ENCODE measurements at regions not wholly inside any gene's neighbourhood (a gene's known extent, or its start where the extent isn't known, plus 50 kb on each side); places are given as distances from the start of the nearest gene placed in this dataset.

DNA sequence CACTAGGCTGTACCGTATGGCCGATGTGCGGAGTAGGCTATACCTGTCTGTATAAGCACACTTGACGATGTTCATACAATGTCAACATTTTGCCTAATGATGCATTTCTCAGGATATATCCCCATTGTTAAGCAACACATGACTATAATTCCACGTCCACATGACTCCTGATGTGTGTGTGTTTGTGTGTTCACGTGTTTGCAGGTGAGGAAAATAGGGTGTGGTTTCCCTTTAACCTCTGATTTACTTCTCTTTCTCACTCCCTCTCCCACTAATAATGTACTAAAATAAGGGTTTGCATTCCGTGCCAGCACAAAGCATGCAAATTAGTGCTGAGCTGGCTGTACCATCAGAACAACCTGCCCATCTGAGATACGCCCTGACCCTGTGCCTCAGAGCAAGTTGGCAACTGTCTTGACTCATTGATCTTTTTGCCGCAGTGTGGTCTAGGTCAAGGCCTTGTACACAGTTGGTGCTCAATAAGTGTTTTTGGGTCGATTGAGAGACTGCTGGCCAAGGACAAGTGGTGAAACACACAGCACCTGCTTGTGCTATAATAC lies 64.6 kb upstream of the DOCK1 start:
- no CpG with 5 or more reads among the region's 10 CpGs for WGBS, 2 donors (ENCODE audit: extremely low coverage in 2 of 2, insufficient read length in 2 of 2, insufficient replicate concordance in 1 of 2)
- Histone ChIP-seq H3K18ac (ENCODE audit: low read length) (no peak overlapping the region), H3K23ac (ENCODE audit: low read depth, low read length, poor library complexity) (no peak overlapping the region), H2AFZ (ENCODE audit: low read length) (no peak overlapping the region), H3K9ac (ENCODE audit: low read depth, low read length, poor library complexity) (no peak overlapping the region), H3K9me3 (replicated peaks in 1 of 2; ENCODE audit: control insufficient read depth in 2 of 2, insufficient read depth in 1 of 2, low read depth in 1 of 2, low read length in 2 of 2) (no peaks in the 10 kb centered on the region), H3K79me1 (ENCODE audit: low read depth, low read length) (no peaks in the 10 kb centered on the region), H3K4me3 (ENCODE audit: low read length in 2 of 2) (no peak overlapping the region), H4K91ac (ENCODE audit: low read depth, low read length, poor library complexity) (no peak overlapping the region), H2AK5ac (ENCODE audit: low read depth, low read length) (no peak overlapping the region), H3K4me2 (ENCODE audit: insufficient read depth, low read length, poor library complexity, severe bottlenecking) (no peak overlapping the region), H3K14ac (ENCODE audit: low read length) (no peak overlapping the region), H3K27ac (replicated peaks; ENCODE audit: low read length) (no peak overlapping the region), H2BK12ac (ENCODE audit: low read length) (no peak overlapping the region), H2BK5ac (ENCODE audit: low read length) (no peak overlapping the region), H4K8ac (ENCODE audit: low read depth, low read length) (no peak overlapping the region), H3K4ac (ENCODE audit: low read length) (no peak overlapping the region), H3K36me3 (replicated peaks in 1 of 2; ENCODE audit: control insufficient read depth in 2 of 2, insufficient read depth in 2 of 2, low read length in 2 of 2) (no peaks in the 10 kb centered on the region), H3K27me3 (ENCODE audit: control insufficient read depth in 3 of 3, insufficient read depth in 3 of 3, low read depth in 1 of 3, low read length in 3 of 3) (peaks cover 0 to 5% (median 0%) of the 10 kb centered on the region in 3 experiments), H2BK120ac (ENCODE audit: low read depth, low read length) (no peak overlapping the region), H2BK15ac (ENCODE audit: low read length) (no peak overlapping the region), H3K4me1 (ENCODE audit: control insufficient read depth in 2 of 2, insufficient read depth in 1 of 2, low read depth in 1 of 2, low read length in 2 of 2) (no peaks in the 10 kb centered on the region)
- no peak for DNase-seq (ENCODE audit: low spot score)

DNA sequence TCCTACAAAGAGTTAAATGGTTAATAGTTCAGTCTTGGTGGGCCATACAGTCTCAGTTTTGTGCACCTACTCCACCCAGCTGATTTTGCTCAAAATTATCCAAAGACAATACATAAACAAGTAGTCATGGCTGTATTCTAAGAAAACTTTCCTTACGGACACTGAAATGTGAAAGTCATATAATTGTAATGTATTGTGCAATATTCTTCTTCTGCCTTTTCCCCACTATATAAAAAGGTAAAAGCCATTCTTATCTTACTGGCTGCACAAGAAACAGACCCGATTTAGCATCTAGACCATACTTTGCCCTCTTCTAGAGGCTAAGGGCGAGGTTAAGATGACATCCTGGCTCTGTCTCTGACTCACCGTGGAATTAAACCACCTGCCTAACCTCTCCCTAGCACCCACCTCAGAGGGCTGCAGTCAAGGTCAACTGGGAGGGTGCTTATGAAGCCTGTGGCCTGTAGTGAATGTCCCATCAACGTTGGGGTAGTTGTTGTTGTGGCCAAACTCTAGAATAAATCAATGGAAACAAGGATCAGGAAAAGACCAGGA lies 63.8 kb upstream of the DOCK1 start:
- H2BK5ac ChIP-seq (ENCODE audit: low read length): no peak overlapping the region
- no peaks in the 10 kb centered on the region for H3K36me3 ChIP-seq (replicated peaks in 1 of 2; ENCODE audit: control insufficient read depth in 2 of 2, insufficient read depth in 2 of 2, low read length in 2 of 2)
- H3K79me1 ChIP-seq (ENCODE audit: low read depth, low read length): no peaks in the 10 kb centered on the region
- H3K9ac ChIP-seq (ENCODE audit: low read depth, low read length, poor library complexity): no peak overlapping the region
- DNase-seq (ENCODE audit: low spot score): no peak
- no peak overlapping the region for H2BK12ac ChIP-seq (ENCODE audit: low read length)
- H2AFZ ChIP-seq (ENCODE audit: low read length): no peak overlapping the region
- H2AK5ac ChIP-seq (ENCODE audit: low read depth, low read length): no peak overlapping the region
- no peak overlapping the region for H3K4ac ChIP-seq (ENCODE audit: low read length)
- H2BK15ac ChIP-seq (ENCODE audit: low read length): no peak overlapping the region
- no CpG with 5 or more reads among the region's 5 CpGs for WGBS, 2 donors (ENCODE audit: extremely low coverage in 2 of 2, insufficient read length in 2 of 2, insufficient replicate concordance in 1 of 2)
- peaks cover 0 to 5% (median 0%) of the 10 kb centered on the region in 3 experiments for H3K27me3 ChIP-seq (ENCODE audit: control insufficient read depth in 3 of 3, insufficient read depth in 3 of 3, low read depth in 1 of 3, low read length in 3 of 3)
- H4K91ac ChIP-seq (ENCODE audit: low read depth, low read length, poor library complexity): no peak overlapping the region
- no peak overlapping the region for H3K4me3 ChIP-seq (ENCODE audit: low read length in 2 of 2)
- H3K18ac ChIP-seq (ENCODE audit: low read length): no peak overlapping the region
- no peak overlapping the region for H3K27ac ChIP-seq (replicated peaks; ENCODE audit: low read length)
- no peak overlapping the region for H2BK120ac ChIP-seq (ENCODE audit: low read depth, low read length)
- no peak overlapping the region for H3K23ac ChIP-seq (ENCODE audit: low read depth, low read length, poor library complexity)
- no peak overlapping the region for H3K14ac ChIP-seq (ENCODE audit: low read length)
- H3K9me3 ChIP-seq (replicated peaks in 1 of 2; ENCODE audit: control insufficient read depth in 2 of 2, insufficient read depth in 1 of 2, low read depth in 1 of 2, low read length in 2 of 2): no peaks in the 10 kb centered on the region
- no peak overlapping the region for H3K4me2 ChIP-seq (ENCODE audit: insufficient read depth, low read length, poor library complexity, severe bottlenecking)
- no peaks in the 10 kb centered on the region for H3K4me1 ChIP-seq (ENCODE audit: control insufficient read depth in 2 of 2, insufficient read depth in 1 of 2, low read depth in 1 of 2, low read length in 2 of 2)
- no peak overlapping the region for H4K8ac ChIP-seq (ENCODE audit: low read depth, low read length)

DNA sequence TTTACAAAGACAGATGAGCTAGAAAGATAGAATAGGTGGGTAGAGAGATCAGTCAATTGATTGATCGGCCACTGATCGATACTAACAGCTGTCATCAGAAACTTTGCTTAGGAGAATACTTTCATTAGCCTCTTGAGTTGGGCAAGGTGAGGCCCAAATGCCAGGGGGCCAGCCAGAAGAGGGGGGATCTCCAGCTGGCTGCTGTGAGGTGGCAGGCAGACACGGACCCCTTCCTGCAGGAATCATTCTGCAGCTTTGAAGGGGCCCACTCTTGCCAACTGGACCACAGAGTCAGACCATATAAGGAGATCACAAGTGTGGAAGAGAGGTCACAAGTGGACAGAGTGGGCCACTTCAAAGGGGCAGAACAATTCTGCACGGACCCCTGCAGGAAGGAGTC lies 62.9 kb upstream of the DOCK1 start:
- H2AFZ ChIP-seq (ENCODE audit: low read length): peak overlapping the region; percentile 86
- no peak overlapping the region for H2BK120ac ChIP-seq (ENCODE audit: low read depth, low read length)
- H3K4me1 ChIP-seq (ENCODE audit: control insufficient read depth in 2 of 2, insufficient read depth in 1 of 2, low read depth in 1 of 2, low read length in 2 of 2): no peaks in the 10 kb centered on the region
- WGBS, 2 donors (ENCODE audit: extremely low coverage in 2 of 2, insufficient read length in 2 of 2, insufficient replicate concordance in 1 of 2): no CpG with 5 or more reads among the region's 4 CpGs
- H3K9ac ChIP-seq (ENCODE audit: low read depth, low read length, poor library complexity): peak overlapping the region; percentile 30
- H2AK5ac ChIP-seq (ENCODE audit: low read depth, low read length): no peak overlapping the region
- peak overlapping the region; percentile 59 for H3K18ac ChIP-seq (ENCODE audit: low read length)
- H2BK12ac ChIP-seq (ENCODE audit: low read length): no peak overlapping the region
- H3K79me1 ChIP-seq (ENCODE audit: low read depth, low read length): no peaks in the 10 kb centered on the region
- H4K8ac ChIP-seq (ENCODE audit: low read depth, low read length): no peak overlapping the region
- H3K36me3 ChIP-seq (replicated peaks in 1 of 2; ENCODE audit: control insufficient read depth in 2 of 2, insufficient read depth in 2 of 2, low read length in 2 of 2): no peaks in the 10 kb centered on the region
- no peak overlapping the region for H3K14ac ChIP-seq (ENCODE audit: low read length)
- H3K27ac ChIP-seq (replicated peaks; ENCODE audit: low read length): no peak overlapping the region
- no peaks in the 10 kb centered on the region for H3K9me3 ChIP-seq (replicated peaks in 1 of 2; ENCODE audit: control insufficient read depth in 2 of 2, insufficient read depth in 1 of 2, low read depth in 1 of 2, low read length in 2 of 2)
- H3K23ac ChIP-seq (ENCODE audit: low read depth, low read length, poor library complexity): no peak overlapping the region
- no peak overlapping the region for H2BK5ac ChIP-seq (ENCODE audit: low read length)
- no peak for DNase-seq (ENCODE audit: low spot score)
- no peak overlapping the region for H3K4ac ChIP-seq (ENCODE audit: low read length)
- no peak overlapping the region for H4K91ac ChIP-seq (ENCODE audit: low read depth, low read length, poor library complexity)
- no peak overlapping the region for H3K4me2 ChIP-seq (ENCODE audit: insufficient read depth, low read length, poor library complexity, severe bottlenecking)
- peaks cover 0 to 5% (median 0%) of the 10 kb centered on the region in 3 experiments for H3K27me3 ChIP-seq (ENCODE audit: control insufficient read depth in 3 of 3, insufficient read depth in 3 of 3, low read depth in 1 of 3, low read length in 3 of 3)
- no peak overlapping the region for H3K4me3 ChIP-seq (ENCODE audit: low read length in 2 of 2)
- no peak overlapping the region for H2BK15ac ChIP-seq (ENCODE audit: low read length)

DNA sequence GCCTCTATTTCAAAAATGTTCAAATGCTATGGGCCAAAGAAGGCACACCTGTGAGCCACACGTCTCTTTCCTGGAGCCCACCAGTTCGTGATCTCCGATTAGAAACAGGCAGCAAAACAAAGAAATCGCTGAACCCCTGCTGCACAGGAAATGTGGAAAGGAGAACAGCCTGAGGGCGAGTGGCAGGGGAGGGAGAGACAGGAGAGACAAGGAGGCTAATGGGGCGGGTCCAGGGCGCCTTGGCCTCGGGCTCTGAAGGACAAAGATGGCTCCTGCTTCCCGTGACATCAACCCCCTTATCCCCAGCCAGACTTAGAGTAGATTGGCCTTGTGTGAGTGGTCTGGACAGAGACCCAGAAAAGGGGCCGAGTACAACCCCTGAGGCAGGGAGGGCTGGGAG lies 62.4 kb upstream of the DOCK1 start:
- H3K4me1 ChIP-seq (ENCODE audit: control insufficient read depth in 2 of 2, insufficient read depth in 1 of 2, low read depth in 1 of 2, low read length in 2 of 2): no peaks in the 10 kb centered on the region
- no peak overlapping the region for H4K8ac ChIP-seq (ENCODE audit: low read depth, low read length)
- no peak overlapping the region for H3K27ac ChIP-seq (replicated peaks; ENCODE audit: low read length)
- H3K79me1 ChIP-seq (ENCODE audit: low read depth, low read length): no peaks in the 10 kb centered on the region
- H3K4me3 ChIP-seq (ENCODE audit: low read length in 2 of 2): no peak overlapping the region
- no peak overlapping the region for H2AK5ac ChIP-seq (ENCODE audit: low read depth, low read length)
- H2BK15ac ChIP-seq (ENCODE audit: low read length): no peak overlapping the region
- H3K4me2 ChIP-seq (ENCODE audit: insufficient read depth, low read length, poor library complexity, severe bottlenecking): no peak overlapping the region
- H3K27me3 ChIP-seq (ENCODE audit: control insufficient read depth in 3 of 3, insufficient read depth in 3 of 3, low read depth in 1 of 3, low read length in 3 of 3): peaks cover 0 to 5% (median 0%) of the 10 kb centered on the region in 3 experiments
- H3K9me3 ChIP-seq (replicated peaks in 1 of 2; ENCODE audit: control insufficient read depth in 2 of 2, insufficient read depth in 1 of 2, low read depth in 1 of 2, low read length in 2 of 2): no peaks in the 10 kb centered on the region
- H2BK120ac ChIP-seq (ENCODE audit: low read depth, low read length): no peak overlapping the region
- no peak overlapping the region for H3K18ac ChIP-seq (ENCODE audit: low read length)
- no CpG with 5 or more reads among the region's 10 CpGs for WGBS, 2 donors (ENCODE audit: extremely low coverage in 2 of 2, insufficient read length in 2 of 2, insufficient replicate concordance in 1 of 2)
- H2BK12ac ChIP-seq (ENCODE audit: low read length): no peak overlapping the region
- peak overlapping the region; percentile 27 for H2BK5ac ChIP-seq (ENCODE audit: low read length)
- H2AFZ ChIP-seq (ENCODE audit: low read length): peak overlapping the region; percentile 86
- no peak overlapping the region for H4K91ac ChIP-seq (ENCODE audit: low read depth, low read length, poor library complexity)
- H3K36me3 ChIP-seq (replicated peaks in 1 of 2; ENCODE audit: control insufficient read depth in 2 of 2, insufficient read depth in 2 of 2, low read length in 2 of 2): no peaks in the 10 kb centered on the region
- no peak overlapping the region for H3K9ac ChIP-seq (ENCODE audit: low read depth, low read length, poor library complexity)
- H3K23ac ChIP-seq (ENCODE audit: low read depth, low read length, poor library complexity): no peak overlapping the region
- no peak for DNase-seq (ENCODE audit: low spot score)
- no peak overlapping the region for H3K4ac ChIP-seq (ENCODE audit: low read length)
- no peak overlapping the region for H3K14ac ChIP-seq (ENCODE audit: low read length)

Measured in neuronal stem cell (in vitro differentiated cells).